GM12878 (cell line): ENCODE measurements at regions not wholly inside any gene's neighbourhood (a gene's known extent, or its start where the extent isn't known, plus 50 kb on each side); places are given as distances from the start of the nearest gene placed in this dataset.

ENCODE experiments used
- ATAC-seq: fragments of 200-7000 bp; cut with Tn5 transposase; 3 replicates; pipeline ENCODE4 v1.9.1; 2020; ENCODE audit warnings: mild to moderate bottlenecking, moderate library complexity
- BruUV-seq: library from RNA; stranded (reverse); fragments of 400-500 nt; replicated peaks from 2 replicates; lab custom pipeline; 2021; lab: Mats Ljungman, UMichigan
- CTCF ChIA-PET: fragments of 300-600 bp; sonication (Branson Sonifier 250); formaldehyde crosslinking; extraction: SDS; loops from one replicate; lab custom pipeline; 2021; ENCODE audit warnings: inconsistent platforms; lab: Yijun Ruan, JAX
- POLR2A ChIA-PET: fragments of 350-600 bp; formaldehyde crosslinking; extraction: SDS; loops from one replicate; lab custom pipeline; 2021; ENCODE audit warnings: inconsistent platforms; lab: Charles Lee
- RAD21 ChIA-PET: fragments of 300-600 bp; sonication (Branson Sonifier 250); formaldehyde crosslinking; loops from one replicate; lab custom pipeline; 2023; ENCODE audit warnings: antibody characterized with exemption; ENCODE audit not compliant: unreplicated experiment; lab: Charles Lee
- SMC1A ChIA-PET: fragments of 300-600 bp; sonication (Branson Sonifier 250); formaldehyde crosslinking; loops from one replicate; lab custom pipeline; 2023; ENCODE audit not compliant: unreplicated experiment, uncharacterized antibody; lab: Charles Lee
- DNase-seq: peaks from one replicate; pipeline ENCODE4 v3.0.0-alpha.2; 2011; ENCODE audit warnings: low read depth, low spot score
- FAIRE-seq: peaks from 3 replicates; lab custom pipeline; 2011; peaks lifted over from hg19 to GRCh38; lab: Jason Lieb, UNC
- H2AFZ ChIP-seq: 2 replicates; pipeline ENCODE4 v1.6.0; 2011; ENCODE audit warnings: low read depth, low read length, control low read depth; ENCODE audit not compliant: control insufficient read depth
- H3K27ac ChIP-seq: 2 replicates; pipeline ENCODE4 v1.5.1; 2011; ENCODE audit warnings: control low read depth; ENCODE audit not compliant: control insufficient read depth, insufficient read depth
- H3K27me3 ChIP-seq, 2 experiments: replicated peaks in 1 of 2; 2 replicates each; pipeline versions ENCODE4 v1.6.0 to v1.6.1; 2011; ENCODE audit warnings: low read length in 1 of 2; ENCODE audit not compliant: control insufficient read depth in 2 of 2, insufficient read depth in 2 of 2
- H3K36me3 ChIP-seq, 2 experiments: 2 replicates each; pipeline ENCODE4 v1.5.1; 2011; ENCODE audit warnings: low read length in 1 of 2; ENCODE audit not compliant: control insufficient read depth in 2 of 2, insufficient read depth in 2 of 2
- H3K4me1 ChIP-seq: 2 replicates; pipeline ENCODE4 v1.6.1; 2011; ENCODE audit warnings: mild to moderate bottlenecking, low read length, moderate library complexity, mixed read lengths; ENCODE audit not compliant: control insufficient read depth, insufficient read depth
- H3K4me2 ChIP-seq: 2 replicates; pipeline ENCODE4 v1.6.0; 2011; ENCODE audit warnings: control low read depth; ENCODE audit not compliant: control insufficient read depth, insufficient read depth
- H3K4me3 ChIP-seq: fragments of 200-600 bp; sonication (generic); 2 replicates; pipeline ENCODE4 v1.5.1; 2016
- H3K79me2 ChIP-seq: 2 replicates; pipeline ENCODE4 v1.6.0; 2011; ENCODE audit warnings: low read length; ENCODE audit not compliant: control insufficient read depth, insufficient read depth
- H3K9ac ChIP-seq: 2 replicates; pipeline ENCODE4 v1.8.0; 2011; ENCODE audit warnings: low read length, control low read depth, mixed read lengths; ENCODE audit not compliant: control insufficient read depth, insufficient read depth
- H3K9me3 ChIP-seq: replicated peaks from 3 replicates; pipeline ENCODE4 v1.5.1; 2011; ENCODE audit warnings: mild to moderate bottlenecking, low read length; ENCODE audit not compliant: control insufficient read depth, insufficient read depth
- H4K20me1 ChIP-seq: 2 replicates; pipeline ENCODE4 v1.6.0; 2011; ENCODE audit not compliant: control insufficient read depth, insufficient read depth
- CREM ChIP-seq: IDR thresholded peaks from 2 replicates; pipeline ENCODE4 v1.6.1; 2014; ENCODE audit warnings: antibody characterized with exemption, low read depth
- MEF2B ChIP-seq: fragments of 450-650 bp; IDR thresholded peaks from 2 replicates; pipeline ENCODE4 v1.6.1; 2018; ENCODE audit warnings: mild to moderate bottlenecking, moderate library complexity; ENCODE audit not compliant: partially characterized antibody, poor library complexity, severe bottlenecking
- RBBP5 ChIP-seq: fragments of 200-600 bp; sonication (generic); conservative IDR thresholded peaks from 2 replicates; pipeline ENCODE4 v1.6.1; 2016
- STAT1 ChIP-seq: fragments of 450-650 bp; conservative IDR thresholded peaks from 2 replicates; pipeline ENCODE4 v1.6.1; 2014; ENCODE audit warnings: antibody characterized with exemption, mild to moderate bottlenecking
- TCF12 ChIP-seq: IDR thresholded peaks from 2 replicates; pipeline ENCODE4 v1.6.1; 2011; ENCODE audit warnings: low read depth, mild to moderate bottlenecking, low read length
- WGBS: methylation state at CpG from one replicate; pipeline ENCODE4 v1.1.6; 2016; ENCODE audit warnings: low lambda C conversion rate; ENCODE audit not compliant: insufficient replicate concordance, insufficient coverage; ENCODE audit errors: missing lambda C conversion rate; 5-methylcytosine and 5-hydroxymethylcytosine counted together
- in situ Hi-C: fragments of 300-500 bp; cut with MboI; formaldehyde crosslinking; loops from 9 replicates; pipeline ENCODE4 v1.14.3; 2018; ENCODE audit warnings: mixed read lengths
- intact Hi-C: fragments of 100-400 bp; cut with micrococcal nuclease; formaldehyde crosslinking; loops from one replicate; pipeline ENCODE4 v1.14.2; 2022; ENCODE audit not compliant: unreplicated experiment
- TF ChIP-seq, protein P1 (sequence below): fragments of 450-650 bp; IDR thresholded peaks from 2 replicates; pipeline ENCODE4 v1.6.1; 2016; ENCODE audit warnings: mild to moderate bottlenecking
- TF ChIP-seq, protein P2 (sequence below): fragments of 450-650 bp; IDR thresholded peaks from 2 replicates; pipeline ENCODE4 v1.6.1; 2016; ENCODE audit warnings: mild to moderate bottlenecking

DNA sequence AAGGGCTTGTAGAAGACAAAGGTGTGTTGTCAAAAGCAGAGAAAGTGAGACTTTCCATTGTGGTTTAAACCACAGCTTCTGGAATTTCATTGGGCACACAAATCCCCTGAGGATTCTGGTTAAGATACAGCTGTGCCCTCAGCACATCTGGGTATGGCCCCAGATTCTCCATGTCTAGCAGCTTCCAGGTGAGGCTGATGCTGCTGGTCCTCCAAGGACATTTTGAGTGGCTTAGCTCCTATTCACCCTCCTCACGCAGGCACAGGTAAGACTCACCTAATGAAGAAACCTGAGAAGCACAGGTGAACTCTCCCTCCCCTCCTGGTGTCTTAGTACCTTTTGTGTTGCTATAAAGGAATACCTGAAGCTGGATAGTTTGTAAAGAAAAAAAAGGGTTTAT lies 88.9 kb upstream of the IGLL5 start:
- Histone ChIP-seq H3K4me1 (no peaks in the 10 kb centered on the region), H3K9ac (no peak overlapping the region), H3K4me2 (no peak overlapping the region), H3K27me3 (no peaks in the 10 kb centered on the region), H4K20me1 (no peaks in the 10 kb centered on the region), H3K9me3 (no peaks in the 10 kb centered on the region), H2AFZ (no peak overlapping the region), H3K27ac (no peak overlapping the region), H3K79me2 (no peaks in the 10 kb centered on the region), H3K4me3 (no peak overlapping the region), H3K36me3 (no peaks in the 10 kb centered on the region)
- SMC1A ChIA-PET = interaction anchor here (0.6 to 1.4 kb wide), 5 partner anchors 46 to 348 kb away, joined by 3 to 6 read pairs (median 3); no protein-coding TSS in a partner anchor
- TF ChIP-seq, protein P1, sequence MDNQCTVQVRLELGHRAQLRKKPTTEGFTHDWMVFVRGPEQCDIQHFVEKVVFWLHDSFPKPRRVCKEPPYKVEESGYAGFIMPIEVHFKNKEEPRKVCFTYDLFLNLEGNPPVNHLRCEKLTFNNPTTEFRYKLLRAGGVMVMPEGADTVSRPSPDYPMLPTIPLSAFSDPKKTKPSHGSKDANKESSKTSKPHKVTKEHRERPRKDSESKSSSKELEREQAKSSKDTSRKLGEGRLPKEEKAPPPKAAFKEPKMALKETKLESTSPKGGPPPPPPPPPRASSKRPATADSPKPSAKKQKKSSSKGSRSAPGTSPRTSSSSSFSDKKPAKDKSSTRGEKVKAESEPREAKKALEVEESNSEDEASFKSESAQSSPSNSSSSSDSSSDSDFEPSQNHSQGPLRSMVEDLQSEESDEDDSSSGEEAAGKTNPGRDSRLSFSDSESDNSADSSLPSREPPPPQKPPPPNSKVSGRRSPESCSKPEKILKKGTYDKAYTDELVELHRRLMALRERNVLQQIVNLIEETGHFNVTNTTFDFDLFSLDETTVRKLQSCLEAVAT = no peak
- TF ChIP-seq RBBP5 (no peak), CREM (no peak), TCF12 (no peak), MEF2B (no peak), STAT1 (no peak)
- TF ChIP-seq, protein P2, sequence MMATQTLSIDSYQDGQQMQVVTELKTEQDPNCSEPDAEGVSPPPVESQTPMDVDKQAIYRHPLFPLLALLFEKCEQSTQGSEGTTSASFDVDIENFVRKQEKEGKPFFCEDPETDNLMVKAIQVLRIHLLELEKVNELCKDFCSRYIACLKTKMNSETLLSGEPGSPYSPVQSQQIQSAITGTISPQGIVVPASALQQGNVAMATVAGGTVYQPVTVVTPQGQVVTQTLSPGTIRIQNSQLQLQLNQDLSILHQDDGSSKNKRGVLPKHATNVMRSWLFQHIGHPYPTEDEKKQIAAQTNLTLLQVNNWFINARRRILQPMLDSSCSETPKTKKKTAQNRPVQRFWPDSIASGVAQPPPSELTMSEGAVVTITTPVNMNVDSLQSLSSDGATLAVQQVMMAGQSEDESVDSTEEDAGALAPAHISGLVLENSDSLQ = no peak
- WGBS = 96% methylated on average over 1 of the region's 1 CpG
- intact Hi-C loops (no loop called here), in situ Hi-C loops (no loop called here)
- BruUV-seq = no TSS peak
- CTCF ChIA-PET = interaction anchor here (0.7 to 4.8 kb wide), 8 partner anchors 11 to 162 kb away, joined by 3 to 22 read pairs (median 3); no protein-coding TSS in a partner anchor
- DNase-seq (no peak), ATAC-seq (no peak), FAIRE-seq (no peak)
- RAD21 ChIA-PET = interaction anchor here (1.0 to 1.3 kb wide), 3 partner anchors 45 to 161 kb away, joined by 3 read pairs; no protein-coding TSS in a partner anchor
- POLR2A ChIA-PET = interaction anchor here (0.6 kb wide), 1 partner anchor 156 kb away, joined by 3 read pairs; no protein-coding TSS in a partner anchor
